Naive thymus-derived CD8-positive, alpha-beta T cell (primary cell): ENCODE measurements at regions not wholly inside any gene's neighbourhood (a gene's known extent, or its start where the extent isn't known, plus 50 kb on each side); places are given as distances from the start of the nearest gene placed in this dataset.
"Not testable (repeated sequence)": the region's sequence is repeated elsewhere in the genome, so short reads cannot be mapped to it uniquely, and the experiment has no call there.

Experiments used
- ATAC-seq, 2 donors: fragments of 150-1000 bp; cut with Tn5 transposase in 1 of 2; sonication (Bioruptor Pico), chemical (Tn5 transposase) in 1 of 2; 1 replicate in 1 of 2; 2 replicates in 1 of 2; pipeline ENCODE4 v1.10.0; 2021; ENCODE audit warnings: mild to moderate bottlenecking in 2 of 2, moderate library complexity in 2 of 2
- POLR2A ChIA-PET: fragments of 350-600 bp; sonication (Branson Sonifier 250); formaldehyde crosslinking; loops from one replicate; lab custom pipeline; 2021; ENCODE audit warnings: antibody characterized with exemption; lab: Charles Lee
- DNase-seq, 10 donors: peaks; one replicate each; pipeline versions ENCODE4 v3.0.0 to v3.0.0-alpha.2; 2020 to 2022
- H3K27ac Mint-ChIP-seq, 10 donors: one replicate each; pipeline ENCODE4 v1.8.0; 2020 to 2022; ENCODE audit warnings: mild to moderate bottlenecking in 10 of 10, mixed read lengths in 10 of 10, moderate library complexity in 4 of 10, inconsistent platforms in 1 of 10
- H3K27me3 Mint-ChIP-seq, 5 donors: one replicate each; pipeline ENCODE4 v1.8.0; 2021 to 2022; ENCODE audit warnings: mixed read lengths in 5 of 5
- H3K36me3 Mint-ChIP-seq, 3 donors: one replicate each; pipeline ENCODE4 v1.8.0; 2020 to 2022; ENCODE audit warnings: mixed read lengths in 3 of 3, mild to moderate bottlenecking in 2 of 3, inconsistent platforms in 1 of 3
- H3K4me1 Mint-ChIP-seq, 4 donors: one replicate each; pipeline ENCODE4 v1.8.0; 2021 to 2022; ENCODE audit warnings: mixed read lengths in 4 of 4
- H3K4me3 Mint-ChIP-seq, 10 donors: one replicate each; pipeline ENCODE4 v1.8.0; 2020 to 2022; ENCODE audit warnings: mild to moderate bottlenecking in 10 of 10, mixed read lengths in 10 of 10, moderate library complexity in 6 of 10, inconsistent platforms in 1 of 10
- H3K9me3 Mint-ChIP-seq, 9 donors: one replicate each; pipeline ENCODE4 v1.8.0; 2020 to 2022; ENCODE audit warnings: mixed read lengths in 9 of 9, mild to moderate bottlenecking in 3 of 9, inconsistent platforms in 1 of 9, moderate library complexity in 1 of 9

DNA sequence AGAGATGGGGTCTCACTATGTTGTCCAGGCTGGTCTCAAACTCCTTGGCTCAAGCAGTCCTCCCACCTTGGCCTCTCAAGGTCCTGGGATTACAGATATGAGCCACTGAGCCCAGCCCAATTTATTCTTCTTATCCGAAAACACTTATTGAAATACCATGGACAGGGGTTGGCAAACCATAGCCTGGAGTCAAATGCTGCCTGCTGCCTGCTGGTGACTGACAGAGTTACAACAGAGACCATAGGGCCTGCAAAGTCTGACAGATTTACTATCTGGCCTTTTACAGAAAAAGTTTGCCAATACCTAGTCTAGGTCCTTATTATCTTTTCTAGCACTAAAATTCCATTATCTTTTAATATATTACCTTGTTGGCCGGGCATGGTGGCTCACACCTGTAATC, 87.1 kb upstream of the ZNF281 start:
- ATAC-seq (no peak), DNase-seq (no peak)
- no peaks in the 10 kb centered on the region for H3K4me1 Mint-ChIP-seq
- H3K9me3 Mint-ChIP-seq, result no peaks in the 10 kb centered on the region
- peaks cover 0 to 9% (median 7%) of the 10 kb centered on the region in 5 donors for H3K27me3 Mint-ChIP-seq
- H3K36me3 Mint-ChIP-seq, result no peaks in the 10 kb centered on the region
- no peak overlapping the region for H3K4me3 Mint-ChIP-seq
- POLR2A ChIA-PET, result no interaction called here
- peak overlapping the region in 1 of 10 donors; percentile 77 for H3K27ac Mint-ChIP-seq

GRCh38 chr1:200495901-200496300, 86.1 kb upstream of the ZNF281 start:
- no peaks in the 10 kb centered on the region for H3K36me3 Mint-ChIP-seq
- peaks cover 0 to 9% (median 7%) of the 10 kb centered on the region in 5 donors for H3K27me3 Mint-ChIP-seq
- H3K4me3 Mint-ChIP-seq, result no peak overlapping the region
- no peaks in the 10 kb centered on the region for H3K4me1 Mint-ChIP-seq
- H3K27ac Mint-ChIP-seq, result no peak overlapping the region
- H3K9me3 Mint-ChIP-seq, result no peaks in the 10 kb centered on the region
- ATAC-seq, result no peak
- POLR2A ChIA-PET, result no interaction called here
- DNase-seq, result no peak

DNA sequence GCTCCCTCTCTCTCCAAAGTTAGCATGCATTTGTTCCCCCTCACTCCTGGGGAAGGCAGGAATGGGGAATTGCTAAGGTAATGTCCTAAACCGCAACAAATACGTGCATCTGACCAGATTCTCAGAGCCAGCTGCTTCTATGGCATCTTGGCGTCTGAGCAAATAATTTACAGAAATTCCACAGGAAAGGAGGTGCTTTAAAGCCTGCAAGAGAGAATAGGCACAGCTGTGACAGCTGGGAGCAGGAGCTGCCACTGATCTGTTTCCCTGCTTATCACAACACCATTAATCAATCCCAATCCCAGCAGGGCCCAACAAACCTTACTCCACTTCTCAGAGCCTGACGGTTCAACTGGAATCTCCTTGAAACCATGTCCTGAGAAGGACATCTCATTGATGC, 83.5 kb upstream of the ZNF281 start:
- Mint-ChIP-seq H3K4me1 (peaks cover 0 to 5% (median under 1%) of the 10 kb centered on the region in 4 donors), H3K4me3 (no peak overlapping the region), H3K27ac (no peak overlapping the region), H3K9me3 (no peaks in the 10 kb centered on the region), H3K36me3 (no peaks in the 10 kb centered on the region), H3K27me3 (peaks cover 0 to 8% (median 5%) of the 10 kb centered on the region in 5 donors)
- DNase-seq (no peak), ATAC-seq (no peak)
- POLR2A ChIA-PET, result no interaction called here

- Mint-ChIP-seq H3K27ac (no peak overlapping the region), H3K36me3 (no peaks in the 10 kb centered on the region), H3K9me3 (no peaks in the 10 kb centered on the region), H3K4me3 (no peak overlapping the region), H3K4me1 (peaks cover 0 to 8% (median under 1%) of the 10 kb centered on the region in 4 donors), H3K27me3 (peaks cover 0 to 8% (median 6%) of the 10 kb centered on the region in 5 donors)
- DNase-seq, result no peak
- ATAC-seq, result no peak
- POLR2A ChIA-PET, result no interaction called here
Observed at GRCh38 chr1:200491103-200491502, 81.3 kb upstream of the ZNF281 start.

DNA sequence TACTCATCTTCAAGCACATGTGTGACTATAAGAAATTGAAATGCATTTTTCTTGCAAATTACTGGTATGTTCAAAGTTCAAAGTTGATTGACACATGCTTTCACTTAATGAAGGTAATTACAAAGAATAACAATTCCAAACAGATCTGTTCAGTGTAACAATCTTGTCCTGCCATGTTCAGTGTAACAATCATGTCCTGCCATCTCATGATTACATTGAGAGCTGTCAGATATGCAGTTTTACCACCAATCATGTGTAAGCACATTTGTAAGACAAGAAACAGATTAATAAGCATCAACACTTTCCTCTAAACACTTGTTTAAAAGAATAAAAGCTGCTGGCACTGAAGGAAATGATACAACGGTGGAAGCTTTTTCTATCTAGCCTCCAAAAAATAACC, 80.3 kb upstream of the ZNF281 start:
- H3K4me3 Mint-ChIP-seq, result no peak overlapping the region
- peaks cover 0 to 7% (median 4%) of the 10 kb centered on the region in 5 donors for H3K27me3 Mint-ChIP-seq
- peaks cover 0 to 8% (median under 1%) of the 10 kb centered on the region in 4 donors for H3K4me1 Mint-ChIP-seq
- no peaks in the 10 kb centered on the region for H3K36me3 Mint-ChIP-seq
- POLR2A ChIA-PET, result no interaction called here
- ATAC-seq, result no peak
- H3K9me3 Mint-ChIP-seq, result no peaks in the 10 kb centered on the region
- DNase-seq, result no peak
- no peak overlapping the region for H3K27ac Mint-ChIP-seq

DNA sequence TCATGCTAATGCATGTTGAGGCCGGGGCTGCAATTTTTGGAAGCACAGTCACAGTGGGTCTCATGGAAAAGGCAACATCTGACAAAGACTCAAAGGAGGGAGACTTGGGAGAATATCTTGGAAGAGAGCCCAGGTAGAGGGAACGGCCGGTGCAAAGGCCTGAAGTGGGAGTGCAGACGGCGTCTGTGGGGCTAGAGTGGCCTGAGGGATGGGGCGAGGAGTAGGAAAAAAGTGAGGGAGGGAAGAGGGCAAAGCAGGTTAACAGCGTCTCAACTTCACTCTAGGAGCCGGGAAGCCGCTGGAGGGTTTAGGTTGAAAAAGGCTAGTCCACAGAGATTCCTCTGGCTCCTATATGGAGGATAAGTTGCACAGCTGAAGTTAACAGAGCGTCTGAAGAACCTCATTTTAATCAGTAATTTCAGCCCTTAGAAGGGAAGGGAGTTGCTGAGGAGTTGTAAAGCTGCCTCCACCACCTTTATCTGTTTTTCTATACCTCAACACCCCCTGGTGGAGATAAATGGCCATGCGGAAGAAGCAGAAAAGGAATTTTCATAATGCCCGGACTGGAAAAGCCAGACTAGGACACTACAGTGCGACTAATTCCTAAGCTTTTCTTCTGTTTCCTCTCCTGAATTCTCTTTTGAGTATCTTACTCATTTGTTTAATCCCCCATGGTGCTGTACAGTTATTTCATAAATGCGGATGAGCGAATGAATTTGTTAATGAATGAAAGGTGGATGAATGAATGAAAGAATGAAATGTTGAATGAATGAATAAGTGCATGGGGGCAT, 78.7 kb upstream of the ZNF281 start:
- H3K36me3 Mint-ChIP-seq, result no peaks in the 10 kb centered on the region
- peaks cover 0 to 8% (median 7%) of the 10 kb centered on the region in 5 donors for H3K27me3 Mint-ChIP-seq
- peak in 8 of 10 donors; percentile 16 to 59 (median 40) for DNase-seq
- H3K4me3 Mint-ChIP-seq, result no peak overlapping the region
- H3K4me1 Mint-ChIP-seq, result peaks cover 0 to 8% (median under 1%) of the 10 kb centered on the region in 4 donors
- H3K27ac Mint-ChIP-seq, result no peak overlapping the region
- POLR2A ChIA-PET, result no interaction called here
- ATAC-seq, result peak; percentile 37 to 52
- no peaks in the 10 kb centered on the region for H3K9me3 Mint-ChIP-seq

DNA sequence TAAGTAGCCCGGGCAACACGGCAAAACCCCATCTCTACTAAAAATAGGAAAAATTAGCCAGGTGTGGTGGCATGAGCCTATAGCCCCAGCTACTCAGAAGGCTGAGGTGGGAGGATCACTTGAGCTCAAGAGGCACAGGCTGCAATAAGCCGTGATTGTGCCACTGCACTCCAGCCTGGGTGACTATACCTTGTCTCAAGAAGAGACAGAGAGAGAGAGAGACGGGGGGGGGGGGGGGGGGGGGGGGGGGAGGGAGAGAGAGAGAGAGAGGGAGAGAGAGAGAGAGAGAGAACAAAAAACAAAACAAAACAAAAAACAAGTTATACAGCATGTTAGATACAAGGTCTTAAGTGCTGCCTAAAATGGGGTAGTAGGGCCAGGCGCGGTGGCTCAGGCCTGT, 77.8 kb upstream of the ZNF281 start:
- Mint-ChIP-seq H3K27ac (no peak overlapping the region), H3K27me3 (peaks cover 0 to 8% (median 7%) of the 10 kb centered on the region in 5 donors), H3K4me3 (no peak overlapping the region), H3K36me3 (no peaks in the 10 kb centered on the region), H3K9me3 (no peaks in the 10 kb centered on the region), H3K4me1 (peaks cover 0 to 8% (median 4%) of the 10 kb centered on the region in 4 donors)
- DNase-seq, result no peak
- ATAC-seq, result no peak
- POLR2A ChIA-PET, result interaction anchor here (0.7 kb wide), 1 partner anchor 33 kb away, joined by 4 read pairs; no protein-coding TSS in a partner anchor

- POLR2A ChIA-PET, result no interaction called here
- no peak for ATAC-seq
- peak overlapping the region in 1 of 10 donors; percentile 41 for H3K27ac Mint-ChIP-seq
- peaks cover 0 to 8% (median 4%) of the 10 kb centered on the region in 4 donors for H3K4me1 Mint-ChIP-seq
- H3K9me3 Mint-ChIP-seq, result no peaks in the 10 kb centered on the region
- H3K27me3 Mint-ChIP-seq, result peaks cover 0 to 11% (median 7%) of the 10 kb centered on the region in 5 donors
- no peak for DNase-seq
- no peak overlapping the region for H3K4me3 Mint-ChIP-seq
- H3K36me3 Mint-ChIP-seq, result no peaks in the 10 kb centered on the region
Observed at GRCh38 chr1:200486634-200487033, 76.8 kb upstream of the ZNF281 start.

DNA sequence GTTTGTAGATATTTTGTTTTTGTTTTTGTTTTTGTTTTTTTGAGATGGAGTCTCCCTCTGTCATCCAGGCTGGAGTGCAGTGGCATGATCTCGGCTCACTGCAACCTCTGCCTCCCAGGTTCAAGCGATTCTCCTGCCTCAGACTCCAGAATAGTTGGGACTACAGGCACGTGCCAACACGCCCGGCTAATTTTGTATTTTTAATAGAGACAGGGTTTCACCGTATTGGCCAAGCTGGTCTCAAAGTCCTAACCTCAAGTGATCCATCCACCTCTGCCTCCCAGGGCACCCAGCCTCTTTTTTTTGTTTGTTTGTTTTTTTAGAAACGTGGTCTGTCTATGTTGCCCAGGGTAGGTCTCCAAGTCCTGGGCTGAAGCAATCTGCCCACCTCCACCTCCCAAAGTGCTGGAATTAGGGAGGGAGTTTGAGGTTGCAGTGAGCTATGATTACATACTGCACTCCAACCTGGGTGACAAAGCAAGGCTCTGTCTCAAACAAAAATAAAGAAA, 74.7 kb upstream of the ZNF281 start:
- peaks cover 1 to 12% (median 8%) of the 10 kb centered on the region in 5 donors for H3K27me3 Mint-ChIP-seq
- H3K4me3 Mint-ChIP-seq, ATAC-seq, POLR2A ChIA-PET, H3K4me1 Mint-ChIP-seq, DNase-seq, H3K36me3 Mint-ChIP-seq, H3K9me3 Mint-ChIP-seq, H3K27ac Mint-ChIP-seq: not testable (repeated sequence)

GRCh38 chr1:200483491-200484143, 73.8 kb upstream of the ZNF281 start:
- no peak overlapping the region for H3K4me3 Mint-ChIP-seq

DNA sequence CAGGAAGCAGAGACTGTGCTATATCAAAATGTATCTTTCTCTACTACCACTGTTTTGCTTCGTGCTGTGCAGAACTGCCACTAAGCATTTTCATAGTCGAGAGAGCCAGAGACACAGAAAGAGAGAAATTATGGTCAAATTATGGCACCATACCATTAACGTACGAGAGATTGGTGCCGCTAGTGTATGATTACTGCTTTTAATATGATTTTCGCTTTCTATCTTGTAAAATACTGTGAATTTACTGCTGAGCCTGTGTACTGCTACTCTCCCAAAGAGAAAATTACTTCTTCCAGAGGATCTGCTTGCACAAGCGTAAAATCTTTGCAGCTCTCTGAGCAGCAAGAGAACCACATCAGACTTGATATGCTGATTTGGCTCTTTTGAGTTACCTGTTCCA, 71.1 kb upstream of the ZNF281 start:
- ATAC-seq (no peak), DNase-seq (no peak)
- POLR2A ChIA-PET, result interaction anchor here (0.6 kb wide), 1 partner anchor 55 kb away, joined by 3 read pairs; no protein-coding TSS in a partner anchor
- Mint-ChIP-seq H3K27ac (no peak overlapping the region), H3K27me3 (peaks cover 3 to 10% (median 10%) of the 10 kb centered on the region in 5 donors), H3K4me3 (no peak overlapping the region), H3K4me1 (peaks cover 0 to 6% (median under 1%) of the 10 kb centered on the region in 4 donors), H3K36me3 (no peaks in the 10 kb centered on the region), H3K9me3 (no peaks in the 10 kb centered on the region)

More at GRCh38 chr1:200483491-200484143, 73.8 kb upstream of the ZNF281 start:
- DNase-seq (no peak), ATAC-seq (no peak)
- Mint-ChIP-seq H3K4me1 (peaks cover 0 to 7% (median 4%) of the 10 kb centered on the region in 4 donors), H3K27me3 (peaks cover 3 to 14% (median 10%) of the 10 kb centered on the region in 5 donors), H3K9me3 (no peaks in the 10 kb centered on the region), H3K27ac (no peak overlapping the region), H3K36me3 (no peaks in the 10 kb centered on the region)
- POLR2A ChIA-PET, result no interaction called here

DNA sequence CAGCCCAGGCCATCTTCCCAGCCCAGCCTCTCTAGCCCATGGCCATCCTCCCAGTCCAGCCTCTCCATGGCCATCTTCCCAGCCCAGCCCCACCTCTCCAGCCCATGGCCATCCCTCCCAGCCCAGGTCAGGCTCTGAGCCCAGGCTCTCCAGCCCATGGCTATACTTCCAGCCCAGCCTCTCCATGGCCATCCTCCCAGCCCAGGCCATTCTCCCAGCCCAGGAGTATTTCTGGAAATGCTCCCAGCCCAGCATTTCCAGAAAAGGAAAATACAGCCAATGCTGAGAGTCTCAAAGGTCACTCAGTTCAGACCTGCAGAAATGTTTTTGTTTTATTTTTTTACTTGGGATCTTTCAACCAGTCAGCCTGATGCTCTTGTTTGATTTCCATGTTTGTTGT, 70.0 kb upstream of the ZNF281 start:
- no peak for DNase-seq
- no peak for ATAC-seq
- POLR2A ChIA-PET, result no interaction called here
- H3K36me3 Mint-ChIP-seq, result no peaks in the 10 kb centered on the region
- peak overlapping the region in 1 of 10 donors; percentile 63 for H3K27ac Mint-ChIP-seq
- H3K9me3 Mint-ChIP-seq, result no peaks in the 10 kb centered on the region
- H3K4me3 Mint-ChIP-seq, result no peak overlapping the region
- peaks cover 3 to 11% (median 10%) of the 10 kb centered on the region in 5 donors for H3K27me3 Mint-ChIP-seq
- H3K4me1 Mint-ChIP-seq, result peaks cover 0 to 6% (median under 1%) of the 10 kb centered on the region in 4 donors
